H1 (cell line): ENCODE measurements at regions not wholly inside any gene's neighbourhood (a gene's known extent, or its start where the extent isn't known, plus 50 kb on each side); places are given as distances from the start of the nearest gene placed in this dataset.

ENCODE experiments used
- CTCF ChIA-PET: fragments of 300-600 bp; sonication (Branson Sonifier 250); formaldehyde crosslinking; loops from one replicate; lab custom pipeline; 2021; ENCODE audit not compliant: partially characterized antibody; lab: Charles Lee
- POLR2A ChIA-PET: fragments of 300-600 bp; sonication (Branson Sonifier 250); formaldehyde crosslinking; loops from one replicate; lab custom pipeline; 2021; ENCODE audit warnings: inconsistent platforms; ENCODE audit not compliant: partially characterized antibody; lab: Charles Lee
- DNase-seq, 2 experiments: peaks; one replicate each; pipeline versions ENCODE4 v3.0.0 to v3.0.0-alpha.2; 2010 to 2022; ENCODE audit warnings: low spot score in 2 of 2, low read depth in 1 of 2, mixed read lengths in 1 of 2
- FAIRE-seq: peaks from 2 replicates; lab custom pipeline; 2011; peaks lifted over from hg19 to GRCh38; lab: Jason Lieb, UNC
- H2AFZ ChIP-seq: 2 replicates; pipeline ENCODE4 v1.8.1; 2012; ENCODE audit warnings: low read length, inconsistent platforms
- H2AK5ac ChIP-seq: 2 replicates; pipeline ENCODE4 v1.6.1; 2013; ENCODE audit warnings: low read depth, low read length
- H2BK120ac ChIP-seq: replicated peaks from 2 replicates; pipeline ENCODE3; 2013; ENCODE audit warnings: low read depth, low read length, inconsistent platforms
- H2BK12ac ChIP-seq: 2 replicates; pipeline ENCODE4 v1.6.1; 2013; ENCODE audit warnings: low read depth, low read length
- H2BK15ac ChIP-seq: 2 replicates; pipeline ENCODE4 v1.6.1; 2013; ENCODE audit warnings: low read length
- H2BK20ac ChIP-seq: 2 replicates; pipeline ENCODE4 v1.6.1; 2013; ENCODE audit warnings: low read length
- H2BK5ac ChIP-seq: 2 replicates; pipeline ENCODE4 v1.6.1; 2013; ENCODE audit warnings: low read depth, low read length
- H3K14ac ChIP-seq: 2 replicates; pipeline ENCODE4 v1.6.1; 2013; ENCODE audit warnings: inconsistent platforms; ENCODE audit not compliant: insufficient read length
- H3K18ac ChIP-seq: 2 replicates; pipeline ENCODE4 v1.6.1; 2013; ENCODE audit warnings: low read length; ENCODE audit errors: extremely low read depth
- H3K23ac ChIP-seq: 2 replicates; pipeline ENCODE4 v1.6.1; 2013; ENCODE audit warnings: inconsistent platforms; ENCODE audit not compliant: insufficient read length
- H3K23me2 ChIP-seq: 2 replicates; pipeline ENCODE4 v1.6.1; 2013; ENCODE audit warnings: low read depth, low read length
- H3K27ac ChIP-seq: 2 replicates; pipeline ENCODE4 v1.6.1; 2011; ENCODE audit warnings: low read depth, low read length, inconsistent platforms
- H3K27me3 ChIP-seq, 4 experiments: replicated peaks in 1 of 4; 1 replicate in 1 of 4; 2 replicates in 3 of 4; pipeline versions ENCODE4 v1.6.1 to v1.8.1; 2011 to 2013; ENCODE audit warnings: low read length in 3 of 4, mild to moderate bottlenecking in 3 of 4, inconsistent platforms in 2 of 4, mixed read lengths in 2 of 4, moderate library complexity in 1 of 4; ENCODE audit not compliant: control insufficient read depth in 3 of 4, insufficient read depth in 3 of 4; ENCODE audit errors: extremely low read depth in 1 of 4
- H3K36me3 ChIP-seq, 4 experiments: 2 replicates each; pipeline versions ENCODE4 v1.6.1 to v1.8.1; 2011 to 2013; ENCODE audit warnings: mild to moderate bottlenecking in 4 of 4, low read length in 3 of 4, moderate library complexity in 2 of 4, control low read depth in 1 of 4, inconsistent platforms in 1 of 4; ENCODE audit not compliant: insufficient read depth in 4 of 4, control insufficient read depth in 2 of 4
- H3K4ac ChIP-seq: replicated peaks from 2 replicates; pipeline ENCODE3; 2013; ENCODE audit warnings: low read length, low read depth, mixed read lengths, inconsistent platforms; ENCODE audit not compliant: insufficient read length
- H3K4me1 ChIP-seq, 4 experiments: replicated peaks in 1 of 4; 1 replicate in 1 of 4; 2 replicates in 3 of 4; pipeline versions ENCODE4 v1.6.1 to v1.8.1; 2011 to 2013; ENCODE audit warnings: low read length in 3 of 4, inconsistent platforms in 2 of 4, mixed read lengths in 1 of 4; ENCODE audit not compliant: insufficient read depth in 4 of 4, control insufficient read depth in 3 of 4
- H3K4me2 ChIP-seq, 2 experiments: 2 replicates each; pipeline versions ENCODE4 v1.6.1 to v1.8.1; 2011 to 2013; ENCODE audit warnings: low read depth in 2 of 2, low read length in 2 of 2, control low read depth in 1 of 2, inconsistent platforms in 1 of 2, mild to moderate bottlenecking in 1 of 2; ENCODE audit not compliant: insufficient read depth in 1 of 2
- H3K4me3 ChIP-seq, 4 experiments: fragments of 200-600, 300-600 bp in 1 of 4; sonication (generic), shearing (Covaris generic), sonication (Bioruptor Twin) in 1 of 4; 2 replicates each; pipeline versions ENCODE4 v1.5.1 to v1.8.1; 2011 to 2016; ENCODE audit warnings: low read length in 4 of 4, low read depth in 3 of 4, control low read depth in 2 of 4, inconsistent platforms in 2 of 4, mild to moderate bottlenecking in 2 of 4, mixed read lengths in 1 of 4, moderate library complexity in 1 of 4; ENCODE audit not compliant: insufficient read depth in 2 of 4; ENCODE audit errors: extremely low read depth in 1 of 4
- H3K56ac ChIP-seq: replicated peaks from 2 replicates; pipeline ENCODE3; 2013; ENCODE audit warnings: low read depth, mild to moderate bottlenecking, mixed read lengths, low read length, inconsistent platforms; ENCODE audit not compliant: insufficient read length
- H3K79me1 ChIP-seq: 2 replicates; pipeline ENCODE4 v1.6.1; 2013; ENCODE audit warnings: low read depth, low read length, control low read depth
- H3K79me2 ChIP-seq, 2 experiments: 2 replicates each; pipeline versions ENCODE4 v1.6.1 to v1.8.1; 2012 to 2013; ENCODE audit warnings: low read length in 2 of 2, mild to moderate bottlenecking in 2 of 2, inconsistent platforms in 1 of 2; ENCODE audit not compliant: insufficient read depth in 2 of 2, control insufficient read depth in 1 of 2
- H3K9ac ChIP-seq, 4 experiments: replicated peaks in 1 of 4; 1 replicate in 1 of 4; 2 replicates in 3 of 4; pipeline versions ENCODE4 v1.6.1 to v1.8.1; 2011 to 2013; ENCODE audit warnings: low read depth in 3 of 4, low read length in 3 of 4, control low read depth in 2 of 4, mild to moderate bottlenecking in 2 of 4, moderate library complexity in 2 of 4, inconsistent platforms in 1 of 4; ENCODE audit errors: extremely low read depth in 1 of 4
- H3K9me3 ChIP-seq, 2 experiments: 2 replicates each; pipeline versions ENCODE4 v1.6.1 to v1.8.1; 2012 to 2013; ENCODE audit warnings: mild to moderate bottlenecking in 2 of 2, moderate library complexity in 2 of 2, control low read depth in 1 of 2, inconsistent platforms in 1 of 2, low read depth in 1 of 2, low read length in 1 of 2, mixed read lengths in 1 of 2; ENCODE audit not compliant: insufficient read depth in 2 of 2
- H4K20me1 ChIP-seq, 2 experiments: replicated peaks in 1 of 2; 2 replicates each; pipeline versions ENCODE3 to v1.8.1; 2011 to 2013; ENCODE audit warnings: inconsistent platforms in 2 of 2, low read length in 2 of 2, mild to moderate bottlenecking in 1 of 2; ENCODE audit not compliant: insufficient read depth in 2 of 2, control insufficient read depth in 1 of 2
- H4K5ac ChIP-seq: 2 replicates; pipeline ENCODE4 v1.6.1; 2013; ENCODE audit warnings: low read length, low read depth, mixed read lengths, inconsistent platforms; ENCODE audit not compliant: insufficient read length
- H4K8ac ChIP-seq: 2 replicates; pipeline ENCODE4 v1.8.0; 2013; ENCODE audit warnings: mild to moderate bottlenecking, moderate library complexity, low read length, inconsistent platforms; ENCODE audit not compliant: insufficient read depth; ENCODE audit errors: extremely low read depth
- H4K91ac ChIP-seq: replicated peaks from 2 replicates; pipeline ENCODE3; 2013; ENCODE audit warnings: low read length, mixed read lengths, inconsistent platforms; ENCODE audit not compliant: insufficient read length
- CEBPB ChIP-seq: IDR thresholded peaks from 2 replicates; pipeline ENCODE4 v1.6.1; 2012; ENCODE audit warnings: low read depth, low read length
- RFX5 ChIP-seq: IDR thresholded peaks from 2 replicates; pipeline ENCODE4 v1.6.1; 2011; ENCODE audit warnings: low read depth, low read length, improper control_type of control experiment, borderline replicate concordance
- WGBS, 2 experiments: shearing (Covaris generic) in 1 of 2; methylation state at CpG; one replicate each; pipeline versions ENCODE4 v1.1.6 to v1.1.7; 2013 to 2015; ENCODE audit warnings: low lambda C conversion rate in 2 of 2, mixed read lengths in 2 of 2, inconsistent platforms in 1 of 2, low coverage in 1 of 2, missing lambda C conversion rate in 1 of 2; ENCODE audit not compliant: insufficient replicate concordance in 2 of 2, insufficient coverage in 1 of 2, insufficient read length in 1 of 2; ENCODE audit errors: extremely low coverage in 1 of 2, missing lambda C conversion rate in 1 of 2; 5-methylcytosine and 5-hydroxymethylcytosine counted together

- POLR2A ChIA-PET = no interaction called here
- Histone ChIP-seq H3K23me2 (no peaks in the 10 kb centered on the region), H4K8ac (no peak overlapping the region), H3K9ac (no peak overlapping the region), H3K23ac (no peak overlapping the region), H3K14ac (no peak overlapping the region), H4K20me1 (no peaks in the 10 kb centered on the region), H4K5ac (no peak overlapping the region), H3K4me2 (no peak overlapping the region), H3K9me3 (no peaks in the 10 kb centered on the region), H3K27ac (no peak overlapping the region), H2BK15ac (no peak overlapping the region), H3K56ac (no peak overlapping the region), H2AK5ac (no peak overlapping the region), H4K91ac (no peak overlapping the region), H3K79me2 (no peaks in the 10 kb centered on the region), H3K27me3 (no peaks in the 10 kb centered on the region), H2BK120ac (no peak overlapping the region), H3K18ac (no peak overlapping the region), H3K4me3 (no peak overlapping the region), H3K4me1 (peaks cover 0 to 4% (median 0%) of the 10 kb centered on the region in 4 experiments; a peak in 1 of 7 replicates), H2AFZ (no peak overlapping the region), H2BK5ac (no peak overlapping the region), H2BK12ac (no peak overlapping the region), H3K4ac (no peak overlapping the region), H3K79me1 (no peaks in the 10 kb centered on the region), H2BK20ac (no peak overlapping the region), H3K36me3 (no peaks in the 10 kb centered on the region)
- WGBS, 2 experiments = 88% methylated on average over 2 of the region's 2 CpGs; no CpG with 5 or more reads in 1 of the 2 experiments
- CTCF ChIA-PET = no interaction called here
- TF ChIP-seq RFX5 (no peak), CEBPB (peak; percentile 61; the same call in 1 of the 2 replicates)
- FAIRE-seq = no peak
- DNase-seq = no peak
Measured at GRCh38 chr4:100968046-100968445, 379.3 kb downstream of the PPP3CA start.
